HG03378 (cell line): ENCODE measurements at regions not wholly inside any gene's neighbourhood (a gene's known extent, or its start where the extent isn't known, plus 50 kb on each side); places are given as distances from the start of the nearest gene placed in this dataset.

ENCODE experiments used
- ATAC-seq: cut with Tn5 transposase; IDR thresholded peaks from one replicate; pipeline ENCODE4 v1.9.1; 2021; ENCODE audit warnings: mild to moderate bottlenecking, moderate library complexity; ENCODE audit not compliant: unreplicated experiment

GRCh38 chr5:148708854-148709253 lies 54.5 kb upstream of the HTR4 start:
- ATAC-seq = no peak

- no peak for ATAC-seq
Observed at GRCh38 chr5:148711961-148712360, 57.6 kb upstream of the HTR4 start.

DNA sequence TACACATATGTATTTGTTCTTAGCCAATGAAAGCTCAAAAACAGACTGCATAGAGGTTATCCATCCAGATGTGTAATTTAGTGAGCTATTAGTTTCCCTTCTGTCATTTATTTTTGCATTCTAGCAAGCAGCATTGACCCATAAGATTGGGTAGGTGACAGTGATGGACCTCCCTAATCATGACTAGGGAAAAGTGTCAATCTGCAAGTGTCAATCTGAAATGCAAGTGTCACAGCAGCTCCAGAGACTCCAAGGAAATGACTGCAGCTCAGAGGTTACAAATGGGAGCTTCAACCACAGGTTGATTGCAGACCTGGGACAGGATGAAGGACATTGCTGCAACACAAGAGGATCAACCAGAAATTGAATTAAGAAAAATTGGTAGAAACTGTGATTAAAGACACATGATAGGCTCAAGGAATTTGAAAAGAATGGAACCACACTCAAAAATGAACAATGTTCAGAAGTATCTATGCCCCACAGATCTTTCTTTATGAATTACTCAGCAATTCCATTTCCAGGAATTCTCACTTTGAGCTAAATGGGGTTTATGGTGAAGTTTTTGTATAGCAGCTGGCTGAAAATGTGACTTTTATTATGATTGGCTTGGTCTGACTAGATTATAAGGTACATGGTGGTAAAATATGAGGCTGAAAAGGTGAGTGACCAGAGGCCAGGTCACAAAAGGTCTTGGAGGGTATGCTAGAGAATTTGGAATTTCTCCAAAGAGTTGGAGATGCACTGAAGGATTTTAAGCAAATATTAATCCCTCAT lies 59.6 kb upstream of the HTR4 start:
- no peak for ATAC-seq

DNA sequence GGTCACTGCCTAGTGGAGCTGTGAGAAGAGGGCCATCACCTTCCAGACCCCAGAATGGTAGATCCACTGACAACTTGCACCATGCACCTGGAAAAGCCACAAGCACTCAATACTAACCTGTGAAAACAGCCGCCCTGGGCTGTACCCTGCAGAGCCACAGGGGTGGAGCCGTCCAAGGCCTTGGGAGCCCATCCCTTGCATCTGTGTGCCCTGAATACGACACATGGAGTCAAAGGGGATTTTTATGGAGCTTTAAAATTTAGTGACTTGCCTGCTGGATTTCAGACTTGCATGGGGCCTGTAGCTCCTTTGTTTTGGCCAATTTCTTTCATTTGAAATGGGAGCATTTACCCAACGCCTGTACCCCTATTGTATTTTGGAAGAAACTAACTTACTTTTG lies 62.4 kb upstream of the HTR4 start:
- ATAC-seq = no peak

- no peak for ATAC-seq
Observed at GRCh38 chr5:148717668-148718067, 63.3 kb upstream of the HTR4 start.

DNA sequence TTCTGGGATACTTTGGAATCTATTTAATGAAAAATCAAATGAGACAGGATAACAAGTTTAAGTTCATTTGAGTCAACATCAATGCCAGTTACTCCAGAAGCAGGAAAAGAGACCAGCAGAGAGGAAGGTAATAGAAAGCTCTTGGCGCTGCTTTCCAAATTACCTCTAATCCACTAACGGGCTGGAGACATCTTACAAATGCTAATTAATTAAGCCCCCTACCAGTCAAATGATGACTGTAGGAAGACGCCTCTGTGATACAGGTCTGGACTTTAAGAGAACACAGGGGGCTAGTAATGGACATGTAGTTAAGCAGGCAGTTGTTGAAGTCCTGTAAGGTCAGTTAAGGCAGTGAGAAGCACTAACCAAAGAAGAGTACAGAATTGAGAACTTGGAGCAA lies 65.3 kb upstream of the HTR4 start:
- ATAC-seq = no peak

GRCh38 chr5:148720257-148720656 lies 65.9 kb upstream of the HTR4 start:
- ATAC-seq = no peak

GRCh38 chr5:148723143-148723542 lies 68.8 kb upstream of the HTR4 start:
- ATAC-seq = no peak

- ATAC-seq = no peak
Observed at GRCh38 chr5:148725675-148726074, 71.3 kb upstream of the HTR4 start.

- no peak for ATAC-seq
Observed at GRCh38 chr5:148729182-148729581, 74.9 kb upstream of the HTR4 start.

DNA sequence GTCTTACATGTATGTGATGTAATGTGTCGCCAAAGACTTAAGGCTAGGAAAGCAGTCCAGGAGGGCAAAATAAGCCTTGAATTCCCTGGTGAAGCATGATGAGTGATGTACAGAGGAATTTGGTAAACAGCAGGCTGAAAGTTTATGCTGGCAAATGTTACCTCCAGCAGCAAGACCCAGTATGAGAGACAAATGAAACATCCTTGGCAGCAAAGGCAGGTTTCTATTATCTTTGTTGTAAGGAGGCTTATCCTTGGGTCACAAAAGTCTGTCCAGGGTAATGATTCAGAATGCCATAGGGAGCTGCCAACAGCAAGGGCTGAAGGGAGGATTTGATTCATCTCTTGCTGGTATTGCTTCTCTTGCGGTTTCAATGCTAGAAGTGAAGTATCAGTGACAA lies 75.9 kb upstream of the HTR4 start:
- ATAC-seq = no peak

DNA sequence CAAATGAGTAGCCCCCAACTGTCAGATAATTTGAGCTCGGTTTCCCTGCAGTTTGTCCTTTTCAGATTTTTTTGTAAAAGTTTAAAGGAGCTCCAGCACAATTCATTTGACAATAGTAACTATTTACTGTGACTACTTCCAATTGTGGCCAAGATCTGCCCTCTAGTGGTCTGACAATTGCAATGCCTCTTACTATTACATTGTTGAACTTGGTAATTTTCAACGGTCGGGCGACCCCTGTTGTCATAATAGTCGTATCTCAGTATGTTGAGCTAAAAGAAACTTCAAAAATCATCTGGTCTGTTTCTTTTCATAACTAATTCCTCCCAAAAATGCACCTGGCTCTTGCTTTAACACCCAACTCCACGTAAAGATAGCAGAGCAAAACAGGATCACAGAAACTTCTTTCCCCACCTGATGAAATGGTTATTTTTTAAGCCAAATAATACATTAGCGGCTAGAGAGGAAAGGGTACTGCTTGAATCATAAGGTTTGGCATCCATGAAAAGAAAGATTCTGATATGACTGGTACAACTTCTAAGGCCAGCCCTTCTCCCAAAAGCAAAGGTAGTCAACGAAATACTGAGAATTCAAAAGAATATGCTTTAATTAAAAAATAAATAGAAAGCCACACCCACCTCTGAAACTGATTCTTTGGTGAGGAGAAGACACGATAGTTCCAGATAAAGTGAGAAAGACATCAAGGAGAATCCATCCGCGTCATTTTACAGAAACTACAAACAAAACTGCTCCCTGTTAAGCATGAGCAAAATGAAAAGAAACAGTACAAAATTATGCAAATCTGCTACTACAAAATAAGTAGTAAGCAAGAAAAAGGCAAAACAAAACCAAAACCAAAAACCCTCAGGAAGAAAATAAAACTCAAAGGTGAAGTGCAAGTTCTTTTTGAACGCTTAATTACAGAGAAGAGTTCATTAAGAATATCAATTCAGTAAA lies 76.9 kb upstream of the HTR4 start:
- peak; percentile 95 for ATAC-seq

- no peak for ATAC-seq
Observed at GRCh38 chr5:148732692-148733091, 78.4 kb upstream of the HTR4 start.

DNA sequence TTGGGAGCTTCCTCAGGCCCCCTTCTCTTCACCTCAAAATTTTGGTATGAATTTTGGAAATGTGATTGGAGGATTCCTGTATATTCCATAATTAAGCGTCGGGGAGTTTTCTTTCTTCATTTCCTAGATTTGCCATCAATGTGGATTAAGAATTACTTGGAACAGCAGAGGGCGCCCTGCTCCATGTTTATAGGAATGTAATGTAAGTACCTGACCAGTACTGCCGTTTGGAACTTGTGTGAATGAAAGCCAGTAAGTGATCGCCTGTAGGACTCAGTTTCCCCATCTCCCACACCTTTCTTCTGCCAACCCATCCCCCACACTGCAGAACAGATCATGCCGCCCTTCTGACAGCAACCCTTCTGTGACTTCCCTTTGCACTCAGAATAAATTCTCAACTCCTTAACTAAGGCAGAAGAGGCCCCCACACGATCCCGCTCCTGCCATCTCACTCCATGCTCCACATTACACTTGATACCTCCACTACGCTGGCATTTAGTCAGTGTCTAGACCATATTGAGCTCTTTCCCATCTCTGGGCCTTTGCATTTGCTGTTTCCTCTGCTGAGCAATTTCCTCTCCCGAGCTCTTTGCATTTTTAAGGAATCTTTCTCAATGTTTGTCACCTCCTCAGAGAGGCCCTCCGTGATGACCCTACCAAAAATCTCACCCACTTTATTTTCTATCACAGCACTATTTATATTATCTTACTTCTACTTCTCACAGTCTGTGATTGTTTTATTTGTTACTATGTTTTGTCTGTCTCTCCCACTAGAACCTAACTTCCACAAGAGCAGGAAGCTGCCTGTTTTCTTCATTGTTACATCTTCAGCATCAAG lies 79.5 kb upstream of the HTR4 start:
- ATAC-seq = no peak

GRCh38 chr5:148734518-148734917 lies 80.2 kb upstream of the HTR4 start:
- ATAC-seq = no peak

DNA sequence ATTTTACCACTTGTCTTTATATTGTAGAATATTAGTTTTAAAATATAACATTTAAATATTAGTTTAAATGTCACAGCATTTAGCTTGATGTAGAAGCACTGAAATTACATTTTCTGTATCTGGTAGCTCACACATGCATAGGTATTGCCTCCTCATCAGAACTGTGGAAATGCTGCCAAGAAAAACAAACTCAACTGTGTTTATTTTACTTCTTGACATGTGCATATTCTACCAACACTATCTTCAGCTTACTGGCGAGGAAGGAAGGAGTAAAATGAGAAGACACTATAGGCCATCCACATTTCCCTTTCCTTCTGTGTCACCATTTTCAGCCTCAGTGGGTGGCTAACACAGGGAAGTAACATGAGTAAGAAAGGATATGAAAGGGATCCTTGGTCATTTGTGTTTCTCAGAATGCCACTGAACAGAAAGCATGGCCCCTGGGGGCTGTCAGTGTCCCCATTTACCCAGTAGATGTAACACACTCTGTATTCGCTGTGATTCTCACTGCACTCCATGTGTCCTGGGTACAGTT lies 81.0 kb upstream of the HTR4 start:
- no peak for ATAC-seq

GRCh38 chr5:148739023-148739422 lies 84.7 kb upstream of the HTR4 start:
- no peak for ATAC-seq

- no peak for ATAC-seq
Observed at GRCh38 chr5:148739524-148739923, 85.2 kb upstream of the HTR4 start.

- no peak for ATAC-seq
Observed at GRCh38 chr5:148740079-148740858, 85.9 kb upstream of the HTR4 start.
